GM23338 (cell line): ENCODE measurements at regions not wholly inside any gene's neighbourhood (a gene's known extent, or its start where the extent isn't known, plus 50 kb on each side); places are given as distances from the start of the nearest gene placed in this dataset.

ENCODE experiments used
- ATAC-seq: fragments of 200-7000 bp; cut with Tn5 transposase; 3 replicates; pipeline ENCODE4 v1.9.1; 2020
- DNase-seq: peaks from one replicate; pipeline ENCODE4 v3.0.0-alpha.2; 2015; ENCODE audit warnings: low spot score
- H2AFZ ChIP-seq: fragments of 200-600 bp; sonication (generic); 2 replicates; pipeline ENCODE4 v1.8.0; 2016; ENCODE audit warnings: antibody characterized with exemption, mild to moderate bottlenecking, moderate library complexity
- H3F3A ChIP-seq: fragments of 200-600 bp; sonication (generic); replicated peaks from 2 replicates; pipeline ENCODE4 v1.8.0; 2017; ENCODE audit warnings: antibody characterized with exemption, mixed run types, low read depth
- H3K27ac ChIP-seq: fragments of 200-600 bp; sonication (generic); 2 replicates; pipeline ENCODE4 v1.6.1; 2016; ENCODE audit warnings: low read depth
- H3K27me3 ChIP-seq: fragments of 200-600 bp; sonication (generic); 2 replicates; pipeline ENCODE4 v1.8.0; 2016; ENCODE audit warnings: mild to moderate bottlenecking, mixed run types, moderate library complexity; ENCODE audit not compliant: insufficient read depth
- H3K36me3 ChIP-seq: fragments of 200-600 bp; sonication (generic); 2 replicates; pipeline ENCODE4 v1.8.0; 2016; ENCODE audit warnings: mild to moderate bottlenecking; ENCODE audit not compliant: insufficient read depth
- H3K4me1 ChIP-seq: fragments of 200-600 bp; sonication (generic); 2 replicates; pipeline ENCODE4 v1.8.0; 2016; ENCODE audit warnings: mild to moderate bottlenecking, moderate library complexity; ENCODE audit not compliant: insufficient read depth
- H3K4me2 ChIP-seq: fragments of 200-600 bp; sonication (generic); 2 replicates; pipeline ENCODE4 v1.7.1; 2017; ENCODE audit warnings: mixed run types
- H3K4me3 ChIP-seq: fragments of 200-600 bp; sonication (generic); 2 replicates; pipeline ENCODE4 v1.6.1; 2016; ENCODE audit warnings: mixed run types
- H3K79me2 ChIP-seq: fragments of 200-600 bp; sonication (generic); replicated peaks from 2 replicates; pipeline ENCODE4 v1.8.0; 2017; ENCODE audit warnings: mild to moderate bottlenecking; ENCODE audit not compliant: insufficient read depth
- H3K9me2 ChIP-seq: fragments of 200-600 bp; sonication (generic); 2 replicates; pipeline ENCODE4 v1.8.0; 2017; ENCODE audit not compliant: insufficient read depth
- H4K20me1 ChIP-seq: fragments of 200-600 bp; sonication (generic); replicated peaks from 2 replicates; pipeline ENCODE4 v1.8.0; 2017; ENCODE audit warnings: mild to moderate bottlenecking; ENCODE audit not compliant: insufficient read depth
- H3K27ac Mint-ChIP-seq: 2 replicates; pipeline ENCODE4 v1.8.0; 2020; ENCODE audit warnings: inconsistent platforms, mild to moderate bottlenecking, moderate library complexity, mixed read lengths
- H3K27me3 Mint-ChIP-seq: 3 replicates; pipeline ENCODE4 v1.8.0; 2022; ENCODE audit warnings: low read depth, mild to moderate bottlenecking, moderate library complexity, mixed read lengths, inconsistent platforms; ENCODE audit not compliant: insufficient read depth, poor library complexity
- H3K36me3 Mint-ChIP-seq: 3 replicates; pipeline ENCODE4 v1.8.0; 2021; ENCODE audit warnings: low read depth, mild to moderate bottlenecking, inconsistent platforms, moderate library complexity, mixed read lengths
- H3K4me1 Mint-ChIP-seq: 3 replicates; pipeline ENCODE4 v1.8.0; 2020; ENCODE audit warnings: mild to moderate bottlenecking, inconsistent platforms, mixed read lengths
- H3K4me3 Mint-ChIP-seq: 3 replicates; pipeline ENCODE4 v1.8.0; 2021; ENCODE audit warnings: moderate library complexity, mild to moderate bottlenecking, inconsistent platforms, mixed read lengths
- H3K9me3 Mint-ChIP-seq: 3 replicates; pipeline ENCODE4 v1.8.0; 2020; ENCODE audit warnings: moderate library complexity, mild to moderate bottlenecking, inconsistent platforms, mixed read lengths
- CREB1 ChIP-seq: fragments of 250-450 bp; sonication (Bioruptor Pico); IDR thresholded peaks from 2 replicates; pipeline ENCODE4 v1.5.0; 2020; ENCODE audit warnings: low read depth, mild to moderate bottlenecking, moderate library complexity
- ETS1 ChIP-seq: IDR thresholded peaks from 2 replicates; pipeline ENCODE4 v1.6.1; 2016; ENCODE audit warnings: antibody characterized with exemption
- EZH2 ChIP-seq: fragments of 200-600 bp; sonication (generic); IDR thresholded peaks from one replicate; pipeline ENCODE4 v1.8.0; 2017; ENCODE audit warnings: antibody characterized with exemption, mild to moderate bottlenecking, low read depth; ENCODE audit not compliant: unreplicated experiment
- EZH2phosphoT487 ChIP-seq: fragments of 200-600 bp; sonication (generic); IDR thresholded peaks from one replicate; pipeline ENCODE4 v1.8.1; 2018; ENCODE audit warnings: antibody characterized with exemption; ENCODE audit not compliant: unreplicated experiment
- JUNB ChIP-seq: IDR thresholded peaks from one replicate; pipeline ENCODE4 v1.6.1; 2016; ENCODE audit warnings: antibody characterized with exemption; ENCODE audit not compliant: unreplicated experiment
- NANOG ChIP-seq: IDR thresholded peaks from 2 replicates; pipeline ENCODE4 v1.6.1; 2016; ENCODE audit warnings: antibody characterized with exemption, borderline replicate concordance
- POLR2AphosphoS5 ChIP-seq: IDR thresholded peaks from 2 replicates; pipeline ENCODE4 v1.6.1; 2016; ENCODE audit warnings: antibody characterized with exemption, low read depth
- REST ChIP-seq: IDR thresholded peaks from one replicate; pipeline ENCODE4 v1.6.1; 2018; ENCODE audit warnings: antibody characterized with exemption; ENCODE audit not compliant: unreplicated experiment
- STAT1 ChIP-seq: IDR thresholded peaks from one replicate; pipeline ENCODE4 v1.6.1; 2016; ENCODE audit warnings: antibody characterized with exemption; ENCODE audit not compliant: unreplicated experiment
- ZNF114 ChIP-seq: fragments of 250-450 bp; sonication (Bioruptor Pico); IDR thresholded peaks from 2 replicates; pipeline ENCODE4 v1.5.0; 2020; ENCODE audit warnings: mild to moderate bottlenecking, moderate library complexity
- ZNF331 ChIP-seq: fragments of 250-450 bp; sonication (Bioruptor Pico); IDR thresholded peaks from 2 replicates; pipeline ENCODE4 v1.5.0; 2020; ENCODE audit warnings: low read depth, mild to moderate bottlenecking, moderate library complexity
- TF ChIP-seq, protein P1 (sequence below), 2 experiments: fragments of 200-600 bp in 1 of 2; sonication (generic) in 1 of 2; conservative IDR thresholded peaks; 2 replicates each; pipeline versions ENCODE4 v1.5.1 to v1.6.1; 2016 to 2017; ENCODE audit warnings: antibody characterized with exemption in 2 of 2, low read depth in 2 of 2, mild to moderate bottlenecking in 2 of 2, moderate library complexity in 1 of 2

DNA sequence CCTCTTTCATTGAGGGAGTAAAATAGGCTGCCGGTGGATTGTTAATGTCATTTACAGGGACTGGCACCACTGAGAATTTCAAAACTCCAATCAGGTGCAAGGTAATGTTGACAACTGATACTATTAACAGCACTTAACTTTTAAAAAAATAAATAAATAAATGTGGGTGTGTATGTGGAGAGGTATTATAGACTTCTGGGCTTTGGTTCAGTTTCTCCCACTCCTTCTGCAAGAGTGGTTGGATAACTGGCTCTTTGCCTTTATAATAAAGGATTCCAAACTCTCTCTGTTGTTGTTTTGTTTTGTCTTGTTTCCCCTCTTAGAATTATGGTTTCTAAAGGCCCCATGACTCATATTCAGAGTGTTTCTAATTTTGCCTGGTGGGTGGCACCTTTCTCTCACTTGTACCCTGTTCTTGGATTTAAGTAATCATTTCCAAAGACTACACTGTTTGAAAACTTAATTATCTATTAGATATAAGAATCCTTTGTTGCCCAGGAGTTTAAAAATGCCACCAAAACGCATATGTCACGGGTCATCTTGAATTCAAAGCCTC is 151.6 kb upstream of the ARID2 start (continued):
- no peak for TF ChIP-seq ZNF114 (CRISPR knock-in tag)
- TF ChIP-seq, protein P1, sequence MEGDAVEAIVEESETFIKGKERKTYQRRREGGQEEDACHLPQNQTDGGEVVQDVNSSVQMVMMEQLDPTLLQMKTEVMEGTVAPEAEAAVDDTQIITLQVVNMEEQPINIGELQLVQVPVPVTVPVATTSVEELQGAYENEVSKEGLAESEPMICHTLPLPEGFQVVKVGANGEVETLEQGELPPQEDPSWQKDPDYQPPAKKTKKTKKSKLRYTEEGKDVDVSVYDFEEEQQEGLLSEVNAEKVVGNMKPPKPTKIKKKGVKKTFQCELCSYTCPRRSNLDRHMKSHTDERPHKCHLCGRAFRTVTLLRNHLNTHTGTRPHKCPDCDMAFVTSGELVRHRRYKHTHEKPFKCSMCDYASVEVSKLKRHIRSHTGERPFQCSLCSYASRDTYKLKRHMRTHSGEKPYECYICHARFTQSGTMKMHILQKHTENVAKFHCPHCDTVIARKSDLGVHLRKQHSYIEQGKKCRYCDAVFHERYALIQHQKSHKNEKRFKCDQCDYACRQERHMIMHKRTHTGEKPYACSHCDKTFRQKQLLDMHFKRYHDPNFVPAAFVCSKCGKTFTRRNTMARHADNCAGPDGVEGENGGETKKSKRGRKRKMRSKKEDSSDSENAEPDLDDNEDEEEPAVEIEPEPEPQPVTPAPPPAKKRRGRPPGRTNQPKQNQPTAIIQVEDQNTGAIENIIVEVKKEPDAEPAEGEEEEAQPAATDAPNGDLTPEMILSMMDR (conservative IDR thresholded peaks at IDR 0.05; ENCODE audit: low read depth in 2 of 2): no peak
- TF ChIP-seq EZH2phosphoT487: no peak
- no peak for TF ChIP-seq STAT1
- no peak for TF ChIP-seq ZNF331 (CRISPR knock-in tag)
- TF ChIP-seq POLR2AphosphoS5: no peak
- TF ChIP-seq NANOG: no peak

DNA sequence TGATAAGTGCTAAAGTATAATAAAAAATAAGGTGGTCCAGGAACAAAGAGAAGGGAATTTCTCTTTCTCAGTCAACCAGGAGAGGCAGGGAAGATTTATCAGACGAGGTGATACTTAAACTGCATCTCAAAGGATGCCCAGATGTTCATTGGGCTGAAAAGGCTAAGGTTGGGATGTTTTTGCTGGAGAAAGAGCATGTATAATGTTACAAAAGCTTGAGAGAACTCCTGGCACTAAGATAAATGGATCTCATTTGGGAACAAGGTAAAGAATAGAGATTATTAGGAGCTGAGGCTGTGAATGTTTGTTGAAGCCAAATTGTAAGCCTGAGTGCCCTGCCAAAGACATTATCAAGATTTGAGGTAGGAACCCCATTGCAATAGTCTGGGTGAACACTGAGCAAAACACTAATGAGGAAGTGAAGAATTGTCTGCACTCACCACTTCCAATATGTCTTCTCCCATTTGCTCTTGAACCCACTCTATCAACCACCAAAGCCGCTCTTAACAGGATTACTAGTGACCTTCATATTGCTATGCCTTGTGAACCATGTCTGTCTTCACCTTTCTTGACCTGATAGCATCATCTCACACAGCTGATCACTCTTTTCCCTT is 149.0 kb upstream of the ARID2 start:
- no peaks in the 10 kb centered on the region for H3F3A ChIP-seq
- H3K4me3 ChIP-seq: no peak overlapping the region
- no peak overlapping the region for H3K4me3 Mint-ChIP-seq
- no peaks in the 10 kb centered on the region for H4K20me1 ChIP-seq
- no peaks in the 10 kb centered on the region for H3K79me2 ChIP-seq
- H3K9me3 Mint-ChIP-seq: no peaks in the 10 kb centered on the region; the same call in 2 of the 3 replicates
- H3K36me3 ChIP-seq: no peaks in the 10 kb centered on the region
- DNase-seq (no peak), ATAC-seq (no peak)
- H3K4me1 ChIP-seq: peaks cover 15% of the 10 kb centered on the region
- H3K36me3 Mint-ChIP-seq: no peaks in the 10 kb centered on the region
- H3K27me3 Mint-ChIP-seq: peaks cover 3% of the 10 kb centered on the region
- peaks cover 12% of the 10 kb centered on the region for H3K9me2 ChIP-seq
- no peak overlapping the region for H3K4me2 ChIP-seq
- H3K27ac ChIP-seq: no peak overlapping the region
- H3K4me1 Mint-ChIP-seq: peaks cover 17% of the 10 kb centered on the region
- no peak overlapping the region for H2AFZ ChIP-seq
- H3K27ac Mint-ChIP-seq: no peak overlapping the region
- no peaks in the 10 kb centered on the region for H3K27me3 ChIP-seq
- TF ChIP-seq, protein P1 (conservative IDR thresholded peaks at IDR 0.05; ENCODE audit: low read depth in 2 of 2): no peak
- TF ChIP-seq ZNF114 (CRISPR knock-in tag): no peak
- no peak for TF ChIP-seq NANOG
- no peak for TF ChIP-seq REST
- TF ChIP-seq CREB1: no peak
- no peak for TF ChIP-seq ZNF331 (CRISPR knock-in tag)
- no peak for TF ChIP-seq JUNB
- no peak for TF ChIP-seq EZH2
- no peak for TF ChIP-seq STAT1
- no peak for TF ChIP-seq POLR2AphosphoS5
- no peak for TF ChIP-seq ETS1
- TF ChIP-seq EZH2phosphoT487: no peak
